HEK293T (cell line): ENCODE measurements at regions not wholly inside any gene's neighbourhood (a gene's known extent, or its start where the extent isn't known, plus 50 kb on each side); places are given as distances from the start of the nearest gene placed in this dataset.

Source experiments
- CTCF ChIA-PET: fragments of 350-600 bp; formaldehyde crosslinking; extraction: SDS; loops from one replicate; lab custom pipeline; 2021; ENCODE audit warnings: antibody characterized with exemption, inconsistent platforms; lab: Yijun Ruan, JAX
- POLR2A ChIA-PET: fragments of 350-600 bp; formaldehyde crosslinking; extraction: SDS; loops from one replicate; lab custom pipeline; 2020; ENCODE audit warnings: antibody characterized with exemption, inconsistent platforms; lab: Yijun Ruan, JAX
- DNase-seq: peaks from one replicate; pipeline ENCODE4 v3.0.0; 2012; ENCODE audit warnings: mixed read lengths; ENCODE audit errors: extremely low spot score
- ARNT ChIP-seq: fragments of 450-650 bp; IDR thresholded peaks from 2 replicates; pipeline ENCODE4 v1.6.1; 2017; ENCODE audit warnings: mild to moderate bottlenecking
- BHLHE40 ChIP-seq: fragments of 450-650 bp; IDR thresholded peaks from 2 replicates; pipeline ENCODE4 v1.6.1; 2016; ENCODE audit warnings: mild to moderate bottlenecking, moderate library complexity, borderline replicate concordance
- CTBP1 ChIP-seq: fragments of 450-650 bp; IDR thresholded peaks from 2 replicates; pipeline ENCODE4 v1.6.1; 2016; ENCODE audit warnings: borderline replicate concordance
- ELF4 ChIP-seq: fragments of 450-650 bp; IDR thresholded peaks from 2 replicates; pipeline ENCODE4 v1.6.1; 2017; ENCODE audit warnings: antibody characterized with exemption
- FOXA1 ChIP-seq: fragments of 450-650 bp; IDR thresholded peaks from 2 replicates; pipeline ENCODE4 v1.6.1; 2016; ENCODE audit warnings: mild to moderate bottlenecking
- FOXK2 ChIP-seq: fragments of 450-650 bp; IDR thresholded peaks from 2 replicates; pipeline ENCODE4 v1.6.1; 2016; ENCODE audit warnings: mild to moderate bottlenecking
- FOXM1 ChIP-seq: fragments of 450-650 bp; IDR thresholded peaks from 2 replicates; pipeline ENCODE4 v1.6.1; 2017; ENCODE audit warnings: mild to moderate bottlenecking, borderline replicate concordance
- HDGF ChIP-seq: fragments of 450-650 bp; IDR thresholded peaks from 2 replicates; pipeline ENCODE4 v1.6.1; 2017; ENCODE audit warnings: antibody characterized with exemption, borderline replicate concordance
- L3MBTL2 ChIP-seq: fragments of 450-650 bp; conservative IDR thresholded peaks from 2 replicates; pipeline ENCODE4 v1.6.1; 2016; ENCODE audit warnings: mild to moderate bottlenecking
- LEF1 ChIP-seq: fragments of 450-650 bp; IDR thresholded peaks from 2 replicates; pipeline ENCODE4 v1.6.1; 2017; ENCODE audit warnings: mild to moderate bottlenecking, borderline replicate concordance
- NFRKB ChIP-seq: fragments of 450-650 bp; IDR thresholded peaks from 2 replicates; pipeline ENCODE4 v1.6.1; 2016; ENCODE audit warnings: mild to moderate bottlenecking, moderate library complexity
- SP1 ChIP-seq: fragments of 450-650 bp; IDR thresholded peaks from 2 replicates; pipeline ENCODE4 v1.6.1; 2017
- SUZ12 ChIP-seq: fragments of 450-650 bp; IDR thresholded peaks from 2 replicates; pipeline ENCODE4 v1.6.1; 2016; ENCODE audit warnings: mild to moderate bottlenecking
- TARDBP ChIP-seq: fragments of 450-650 bp; IDR thresholded peaks from 2 replicates; pipeline ENCODE4 v1.6.1; 2016
- ZNF384 ChIP-seq: fragments of 450-650 bp; IDR thresholded peaks from 2 replicates; pipeline ENCODE4 v1.6.1; 2016
- TF ChIP-seq, protein P1 (sequence below): fragments of 450-650 bp; IDR thresholded peaks from 2 replicates; pipeline ENCODE4 v1.6.1; 2016

DNA sequence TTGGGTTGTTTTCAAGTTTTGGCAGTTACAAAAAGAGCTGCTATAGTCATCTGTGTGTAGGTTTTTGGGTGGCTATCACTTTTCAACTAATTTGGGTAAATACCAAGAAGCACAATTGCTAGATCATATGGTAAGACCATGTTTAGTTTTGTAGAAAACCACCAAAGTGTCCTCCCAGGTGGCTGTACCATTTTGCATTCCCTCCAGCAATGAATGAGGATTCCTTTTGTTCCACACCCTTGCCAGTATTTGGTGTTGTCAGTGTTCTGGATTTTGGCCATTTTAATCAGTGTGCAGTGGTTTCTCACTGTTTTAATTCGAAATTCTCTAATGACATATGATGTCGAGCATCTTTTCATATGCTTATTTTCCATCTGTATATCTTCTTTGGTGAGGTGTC lies 457.5 kb upstream of the ARID1B start:
- POLR2A ChIA-PET, result no interaction called here
- TF ChIP-seq ZNF384 (no peak), LEF1 (no peak), SUZ12 (no peak), L3MBTL2 (no peak), NFRKB (no peak), HDGF (no peak)
- TF ChIP-seq, protein P1, sequence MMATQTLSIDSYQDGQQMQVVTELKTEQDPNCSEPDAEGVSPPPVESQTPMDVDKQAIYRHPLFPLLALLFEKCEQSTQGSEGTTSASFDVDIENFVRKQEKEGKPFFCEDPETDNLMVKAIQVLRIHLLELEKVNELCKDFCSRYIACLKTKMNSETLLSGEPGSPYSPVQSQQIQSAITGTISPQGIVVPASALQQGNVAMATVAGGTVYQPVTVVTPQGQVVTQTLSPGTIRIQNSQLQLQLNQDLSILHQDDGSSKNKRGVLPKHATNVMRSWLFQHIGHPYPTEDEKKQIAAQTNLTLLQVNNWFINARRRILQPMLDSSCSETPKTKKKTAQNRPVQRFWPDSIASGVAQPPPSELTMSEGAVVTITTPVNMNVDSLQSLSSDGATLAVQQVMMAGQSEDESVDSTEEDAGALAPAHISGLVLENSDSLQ, result no peak

DNA sequence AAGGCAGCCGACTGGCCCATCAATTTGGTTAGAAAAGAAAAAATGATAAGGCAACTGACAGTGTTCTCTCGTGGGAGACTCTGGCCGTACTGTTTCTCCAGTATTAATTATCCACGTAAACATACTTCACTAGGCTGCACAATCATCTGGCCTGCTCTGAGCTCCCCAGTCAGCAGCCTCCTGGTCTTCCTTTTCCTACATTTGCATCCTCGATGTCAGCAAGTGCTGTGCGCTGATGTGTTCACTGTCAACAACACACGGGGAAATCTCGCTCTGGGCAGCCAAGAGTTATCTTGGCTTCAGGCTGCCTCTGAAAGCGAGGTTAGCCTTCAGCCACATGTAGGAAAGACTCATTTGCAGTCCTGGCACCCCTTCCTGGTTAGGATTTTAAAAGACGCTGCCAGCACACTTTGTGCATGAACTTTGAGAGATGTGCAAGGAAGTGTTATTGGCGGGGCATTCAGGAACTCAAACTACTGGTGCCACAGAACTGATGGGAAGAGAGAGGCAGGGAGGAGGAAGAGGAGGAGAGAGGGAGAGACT lies 460.5 kb upstream of the ARID1B start:
- DNase-seq, result no peak
- no peak for TF ChIP-seq HDGF
- no peak for TF ChIP-seq FOXK2
- TF ChIP-seq CTBP1, result no peak
- TF ChIP-seq SUZ12, result no peak
- TF ChIP-seq FOXA1, result no peak
- TF ChIP-seq BHLHE40, result no peak
- no peak for TF ChIP-seq L3MBTL2
- no peak for TF ChIP-seq LEF1
- no peak for TF ChIP-seq SP1
- TF ChIP-seq FOXM1, result no peak
- no peak for TF ChIP-seq ZNF384
- TF ChIP-seq NFRKB, result no peak
- TF ChIP-seq TARDBP, result no peak
- TF ChIP-seq ELF4, result no peak
- TF ChIP-seq, protein P1, result no peak
- TF ChIP-seq ARNT, result no peak
- ChIA-PET CTCF (no interaction called here), POLR2A (no interaction called here)

More for the DNA sequence above, 457.5 kb upstream of the ARID1B start:
- no peak for DNase-seq
- CTCF ChIA-PET, result no interaction called here

DNA sequence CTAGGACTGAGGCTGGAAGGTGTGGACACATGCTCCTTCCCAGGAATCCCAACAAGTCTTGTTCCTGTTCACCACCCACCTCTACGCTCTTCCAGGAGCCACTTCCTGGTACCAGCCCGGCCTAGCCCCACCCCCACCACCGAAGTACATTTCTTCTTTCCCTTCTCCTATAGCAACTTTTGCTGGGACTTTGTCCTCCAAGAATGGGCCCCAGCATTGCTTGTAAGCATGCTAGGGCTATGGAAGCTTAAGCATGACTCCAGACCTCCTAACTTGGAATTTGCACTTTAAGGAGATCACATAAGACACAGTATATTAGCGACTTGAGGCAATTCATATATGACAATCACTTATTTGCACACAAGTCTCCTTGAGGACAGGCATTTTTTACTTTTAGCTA lies 462.0 kb upstream of the ARID1B start:
- CTCF ChIA-PET, result no interaction called here
- TF ChIP-seq L3MBTL2 (no peak), ELF4 (no peak)
- no peak for DNase-seq
- POLR2A ChIA-PET, result no interaction called here

DNA sequence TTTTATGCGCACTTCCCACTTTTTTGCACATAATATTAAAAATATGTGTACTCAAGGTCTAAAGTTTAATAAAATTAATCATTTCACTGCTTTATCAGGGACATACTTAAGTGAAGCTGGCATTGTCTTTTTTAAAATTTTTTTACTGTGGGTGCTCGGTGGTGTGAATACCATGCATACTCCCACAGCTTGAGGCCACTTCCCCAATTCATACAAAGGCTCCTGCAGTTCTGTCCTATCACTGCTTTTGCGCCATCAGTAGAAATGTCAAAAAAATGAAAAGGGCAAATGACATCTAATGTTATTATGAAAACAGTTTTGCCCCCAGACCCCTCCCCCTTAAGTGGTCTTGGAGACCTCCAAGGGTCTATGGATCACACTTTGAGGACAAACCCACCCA lies 464.1 kb upstream of the ARID1B start:
- no peak for DNase-seq
- ChIA-PET CTCF (no interaction called here), POLR2A (no interaction called here)
- TF ChIP-seq ARNT, result no peak
- TF ChIP-seq ZNF384, result no peak
- no peak for TF ChIP-seq TARDBP
- no peak for TF ChIP-seq L3MBTL2
- TF ChIP-seq HDGF, result no peak

DNA sequence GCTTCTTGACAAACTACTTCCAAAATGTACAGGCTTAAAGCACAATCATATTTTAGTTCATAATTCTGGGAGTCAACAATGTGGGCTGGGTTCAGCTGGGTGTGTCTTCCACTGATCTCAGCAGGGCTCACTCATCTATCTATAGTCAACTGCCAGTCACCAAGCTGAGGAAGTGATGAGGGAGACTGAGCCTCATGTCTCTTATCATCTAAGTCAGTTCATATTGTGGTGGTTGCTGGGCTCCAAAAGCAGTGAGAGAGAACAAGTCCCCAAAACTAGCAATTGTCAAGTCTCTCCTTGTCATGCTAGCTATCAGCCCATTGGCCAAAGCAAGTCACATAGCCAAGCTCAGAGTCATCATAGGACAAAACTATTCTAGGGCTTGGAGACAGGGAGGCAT lies 465.9 kb upstream of the ARID1B start:
- TF ChIP-seq LEF1 (no peak), SUZ12 (no peak), CTBP1 (no peak), L3MBTL2 (no peak), NFRKB (no peak), HDGF (no peak), ELF4 (no peak), SP1 (no peak), TARDBP (no peak), FOXM1 (no peak), FOXA1 (no peak), ZNF384 (no peak), FOXK2 (no peak), ARNT (no peak), BHLHE40 (no peak)
- TF ChIP-seq, protein P1, result no peak
- ChIA-PET POLR2A (no interaction called here), CTCF (no interaction called here)
- no peak for DNase-seq

DNA sequence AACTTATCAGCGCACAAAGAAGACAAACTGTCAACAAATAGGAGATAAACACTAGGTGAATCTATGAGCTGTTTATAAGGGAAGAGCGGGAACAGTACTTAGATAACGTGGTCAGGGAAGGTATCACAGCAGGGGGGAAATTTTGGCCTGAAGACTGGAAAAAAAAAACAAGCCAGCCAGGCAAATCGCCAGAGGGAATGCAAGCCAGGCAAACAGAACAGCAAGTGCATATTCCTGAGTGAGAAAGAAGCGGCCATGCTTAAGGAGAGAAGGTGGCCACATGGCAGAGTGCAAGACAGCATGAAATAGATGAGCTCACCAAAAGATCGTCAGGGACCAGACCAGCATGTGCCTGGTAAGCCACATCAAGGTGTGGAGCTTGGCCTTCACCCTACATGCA lies 466.5 kb upstream of the ARID1B start:
- ChIA-PET CTCF (no interaction called here), POLR2A (no interaction called here)
- TF ChIP-seq ARNT, result no peak
- no peak for TF ChIP-seq L3MBTL2
- no peak for TF ChIP-seq HDGF
- no peak for TF ChIP-seq SP1
- no peak for TF ChIP-seq BHLHE40
- TF ChIP-seq SUZ12, result no peak
- no peak for TF ChIP-seq ELF4
- TF ChIP-seq TARDBP, result no peak
- DNase-seq, result no peak

DNA sequence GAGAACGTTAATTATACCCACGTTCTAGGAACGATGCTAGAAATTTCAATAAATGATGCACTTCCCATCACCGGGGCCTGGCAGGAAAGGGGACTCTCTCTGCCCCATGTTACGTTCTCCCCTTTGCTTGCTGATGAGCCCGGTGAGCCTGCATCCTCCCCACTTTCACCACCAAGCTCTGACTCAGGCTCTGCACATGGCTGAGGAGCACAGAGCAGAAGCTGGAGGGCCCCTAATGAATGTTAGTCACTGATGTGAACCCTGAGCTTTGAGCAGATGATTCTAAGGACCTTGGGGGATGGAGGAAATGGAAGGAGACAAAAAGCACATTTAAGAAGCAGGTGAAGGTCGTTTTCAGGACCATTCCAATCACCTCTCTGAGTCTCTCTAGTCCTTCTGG lies 468.2 kb upstream of the ARID1B start:
- ChIA-PET POLR2A (no interaction called here), CTCF (no interaction called here)
- TF ChIP-seq FOXA1, result no peak
- no peak for TF ChIP-seq ARNT
- no peak for TF ChIP-seq ELF4
- TF ChIP-seq ZNF384, result no peak
- no peak for TF ChIP-seq SP1
- no peak for TF ChIP-seq SUZ12
- no peak for TF ChIP-seq BHLHE40
- no peak for TF ChIP-seq HDGF
- no peak for DNase-seq
